Cerebellar nuclear complex (tissue), 1 donor: ENCODE measurements at regions not wholly inside any gene's neighbourhood (a gene's known extent, or its start where the extent isn't known, plus 50 kb on each side); places are given as distances from the start of the nearest gene placed in this dataset.
A peak's percentile ranks its signal among the peaks of the same experiment; 100 is the strongest.
"Not testable (repeated sequence)": the region's sequence is repeated elsewhere in the genome, so short reads cannot be mapped to it uniquely, and the experiment has no call there.

Experiments
- DNase-seq, 2 experiments: peaks; one replicate each; lab custom pipeline; 2025; lab: John Stamatoyannopoulos, UW

GRCh38 chr2:47653036-47653435 is 82.3 kb upstream of the KCNK12 start:
- no peak for DNase-seq

GRCh38 chr2:47652061-47652690 is 81.4 kb upstream of the KCNK12 start:
- no peak for DNase-seq

GRCh38 chr2:47651296-47651695 is 80.5 kb upstream of the KCNK12 start:
- DNase-seq, result no peak

GRCh38 chr2:47650001-47650535 is 79.3 kb upstream of the KCNK12 start:
- DNase-seq, result peak; percentile 9 to 23

GRCh38 chr2:47645246-47645645 is 74.5 kb upstream of the KCNK12 start:
- DNase-seq, result peak; percentile 88 to 89

- DNase-seq, result no peak
Measured at GRCh38 chr2:47644351-47644750, 73.6 kb upstream of the KCNK12 start.

- DNase-seq, result no peak
Measured at GRCh38 chr2:47641366-47641765, 70.6 kb upstream of the KCNK12 start.

GRCh38 chr2:47640356-47640755 is 69.6 kb upstream of the KCNK12 start:
- no peak for DNase-seq

- no peak for DNase-seq
Measured at GRCh38 chr2:47639467-47639866, 68.7 kb upstream of the KCNK12 start.

GRCh38 chr2:47638430-47638829 is 67.6 kb upstream of the KCNK12 start:
- DNase-seq, result no peak

GRCh38 chr2:47636596-47637264 is 65.9 kb upstream of the KCNK12 start:
- DNase-seq, result no peak

GRCh38 chr2:47636176-47636575 is 65.4 kb upstream of the KCNK12 start:
- DNase-seq, result no peak

- no peak for DNase-seq
Measured at GRCh38 chr2:47632754-47633153, 62.0 kb upstream of the KCNK12 start.

GRCh38 chr2:47631792-47632398 is 61.1 kb upstream of the KCNK12 start:
- no peak for DNase-seq

GRCh38 chr2:47631306-47631705 is 60.5 kb upstream of the KCNK12 start:
- DNase-seq, result no peak

- peak; percentile 86 to 94 for DNase-seq
Measured at GRCh38 chr2:47629501-47630460, 59.0 kb upstream of the KCNK12 start.

GRCh38 chr2:47628904-47629303 is 58.1 kb upstream of the KCNK12 start:
- DNase-seq, result no peak

- no peak for DNase-seq
Measured at GRCh38 chr2:47626664-47627063, 55.9 kb upstream of the KCNK12 start.

GRCh38 chr2:47623140-47623539 is 52.4 kb upstream of the KCNK12 start:
- not testable (repeated sequence) for DNase-seq

- DNase-seq, result no peak
Measured at GRCh38 chr2:47620770-47621437, 50.1 kb upstream of the KCNK12 start.
